H1 (cell line): ENCODE measurements at regions not wholly inside any gene's neighbourhood (a gene's known extent, or its start where the extent isn't known, plus 50 kb on each side); places are given as distances from the start of the nearest gene placed in this dataset.

Experiments used
- CBX5 ChIP-seq: fragments of 300-800, 300-1000 bp; sonication (generic); IDR thresholded peaks from 2 replicates; pipeline ENCODE4 v1.7.1; 2016; ENCODE audit warnings: antibody characterized with exemption, low read length, low read depth
- CTCF ChIP-seq, 3 experiments: IDR thresholded peaks; 1 replicate in 2 of 3; 2 replicates in 1 of 3; pipeline versions ENCODE4 v1.5.1 to v1.6.1; 2011; ENCODE audit warnings: low read length in 3 of 3, mild to moderate bottlenecking in 3 of 3, inconsistent platforms in 2 of 3, low read depth in 1 of 3, moderate library complexity in 1 of 3; ENCODE audit not compliant: insufficient read depth in 1 of 3; ENCODE audit errors: control extremely low read depth in 1 of 3
- MAX ChIP-seq: IDR thresholded peaks from 2 replicates; pipeline ENCODE4 v1.6.1; 2012; ENCODE audit warnings: inconsistent platforms
- PHF8 ChIP-seq: fragments of 200-600 bp; sonication (generic); conservative IDR thresholded peaks from 2 replicates; pipeline ENCODE4 v1.7.1; 2012; ENCODE audit warnings: low read depth, mild to moderate bottlenecking, inconsistent platforms, low read length, moderate library complexity
- POLR2A ChIP-seq, 2 experiments: IDR thresholded peaks; 1 replicate in 1 of 2; 2 replicates in 1 of 2; pipeline ENCODE4 v1.6.1; 2011; ENCODE audit warnings: low read depth in 2 of 2, low read length in 2 of 2, mild to moderate bottlenecking in 2 of 2; ENCODE audit errors: control extremely low read depth in 1 of 2
- POLR2AphosphoS5 ChIP-seq: IDR thresholded peaks from 2 replicates; pipeline ENCODE4 v1.6.1; 2011; ENCODE audit warnings: low read depth, low read length
- RNF2 ChIP-seq: fragments of 200-900, 300-1000 bp; sonication (generic); IDR thresholded peaks from 2 replicates; pipeline ENCODE4 v1.7.1; 2016; ENCODE audit warnings: borderline replicate concordance, low read depth, mild to moderate bottlenecking, antibody characterized with exemption, low read length; ENCODE audit not compliant: poor library complexity, severe bottlenecking; ENCODE audit errors: missing control alignments
- SIN3A ChIP-seq, 2 experiments: IDR thresholded peaks in 1 of 2; conservative IDR thresholded peaks in 1 of 2; 2 replicates each; pipeline ENCODE4 v1.6.1; 2011 to 2012; ENCODE audit warnings: low read length in 2 of 2, improper control_type of control experiment in 1 of 2, low read depth in 1 of 2, mild to moderate bottlenecking in 1 of 2
- TAF1 ChIP-seq: IDR thresholded peaks from 2 replicates; pipeline ENCODE4 v1.6.1; 2011; ENCODE audit warnings: mild to moderate bottlenecking, low read depth, low read length
- TCF12 ChIP-seq: IDR thresholded peaks from 2 replicates; pipeline ENCODE4 v1.6.1; 2011; ENCODE audit warnings: low read depth, mild to moderate bottlenecking, low read length
- USF2 ChIP-seq: IDR thresholded peaks from 2 replicates; pipeline ENCODE4 v1.6.1; 2011; ENCODE audit warnings: low read length, improper control_type of control experiment

- TF ChIP-seq POLR2A (IDR thresholded peaks at IDR 0.05; ENCODE audit: control extremely low read depth in 1 of 2, low read depth in 2 of 2, low read length in 2 of 2) = no peak
- TF ChIP-seq USF2 = no peak
- no peak for TF ChIP-seq POLR2AphosphoS5
- TF ChIP-seq RNF2 = no peak
- no peak for TF ChIP-seq MAX
- TF ChIP-seq CTCF (IDR thresholded peaks at IDR 0.05; ENCODE audit: control extremely low read depth in 1 of 3, insufficient read depth in 1 of 3, low read depth in 1 of 3, low read length in 3 of 3) = no peak
- TF ChIP-seq SIN3A (conservative IDR thresholded peaks at IDR 0.05 in 1 of 2, IDR thresholded peaks at IDR 0.05 in 1 of 2; ENCODE audit: low read depth in 1 of 2, low read length in 2 of 2) = no peak
- TF ChIP-seq PHF8 = no peak
- TF ChIP-seq TAF1 = no peak
- TF ChIP-seq CBX5 = no peak
- no peak for TF ChIP-seq TCF12
These were observed 353.7 kb downstream of the ARL6IP6 start for GRCh38 chr2:153072077-153072476.
